WTC11 (cell line): ENCODE measurements at regions not wholly inside any gene's neighbourhood (a gene's known extent, or its start where the extent isn't known, plus 50 kb on each side); places are given as distances from the start of the nearest gene placed in this dataset.

ENCODE experiments used
- ATAC-seq: fragments of 200-7000 bp; cut with Tn5 transposase; 2 replicates; pipeline ENCODE4 v1.10.0; 2021; ENCODE audit warnings: mild to moderate bottlenecking, moderate library complexity
- CTCF ChIA-PET: fragments of 300-600 bp; sonication (Branson Sonifier 250); formaldehyde crosslinking; loops from one replicate; lab custom pipeline; 2021; ENCODE audit warnings: antibody characterized with exemption; lab: Charles Lee
- POLR2A ChIA-PET: fragments of 350-600 bp; sonication (Branson Sonifier 250); formaldehyde crosslinking; loops from one replicate; lab custom pipeline; 2021; ENCODE audit warnings: antibody characterized with exemption; lab: Charles Lee
- DNase-seq: peaks from one replicate; pipeline ENCODE4 v3.0.0; 2021; ENCODE audit warnings: low spot score
- H3K27ac Mint-ChIP-seq: 2 replicates; pipeline ENCODE4 v1.8.0; 2021; ENCODE audit warnings: mixed read lengths
- H3K27me3 Mint-ChIP-seq: 2 replicates; pipeline ENCODE4 v1.8.0; 2021; ENCODE audit warnings: low read depth, mild to moderate bottlenecking, moderate library complexity, mixed read lengths
- H3K36me3 Mint-ChIP-seq: 2 replicates; pipeline ENCODE4 v1.8.0; 2021; ENCODE audit warnings: mixed read lengths
- H3K4me1 Mint-ChIP-seq: 2 replicates; pipeline ENCODE4 v1.8.0; 2022; ENCODE audit warnings: mixed read lengths
- H3K4me3 Mint-ChIP-seq: 2 replicates; pipeline ENCODE4 v1.8.0; 2021; ENCODE audit warnings: mild to moderate bottlenecking, moderate library complexity, mixed read lengths
- H3K9me3 Mint-ChIP-seq: 2 replicates; pipeline ENCODE4 v1.8.0; 2021; ENCODE audit warnings: mixed read lengths
- ARID4B ChIP-seq: sonication (generic); formaldehyde crosslinking; IDR thresholded peaks from 2 replicates; pipeline ENCODE4 v1.8.0; 2023; ENCODE audit warnings: missing genetic modification reagents, mild to moderate bottlenecking, borderline replicate concordance
- CDX4 ChIP-seq: fragments of 250-450 bp; sonication (Bioruptor Pico); IDR thresholded peaks from 2 replicates; pipeline ENCODE4 v1.9.0; 2021; ENCODE audit warnings: moderate library complexity, mild to moderate bottlenecking, inconsistent platforms, borderline replicate concordance
- CREM ChIP-seq: sonication (generic); formaldehyde crosslinking; IDR thresholded peaks from 2 replicates; pipeline ENCODE4 v1.8.1; 2022; ENCODE audit warnings: mild to moderate bottlenecking, missing genetic modification reagents, moderate library complexity
- EMX1 ChIP-seq: fragments of 250-450 bp; sonication (Bioruptor Pico); IDR thresholded peaks from 2 replicates; pipeline ENCODE4 v1.8.0; 2021; ENCODE audit warnings: mild to moderate bottlenecking
- FOXP1 ChIP-seq: sonication (generic); formaldehyde crosslinking; IDR thresholded peaks from 2 replicates; pipeline ENCODE4 v1.8.0; 2022; ENCODE audit warnings: missing genetic modification reagents, mild to moderate bottlenecking, moderate library complexity, borderline replicate concordance
- GRHL2 ChIP-seq: fragments of 250-450 bp; sonication (Bioruptor Pico); IDR thresholded peaks from 2 replicates; pipeline ENCODE4 v1.8.0; 2022; ENCODE audit warnings: mild to moderate bottlenecking, moderate library complexity; ENCODE audit not compliant: insufficient replicate concordance, severe bottlenecking
- MXD4 ChIP-seq: fragments of 250-450 bp; sonication (Bioruptor Pico); IDR thresholded peaks from 2 replicates; pipeline ENCODE4 v1.8.0; 2021; ENCODE audit warnings: mild to moderate bottlenecking, moderate library complexity, borderline replicate concordance
- OVOL2 ChIP-seq: fragments of 250-450 bp; sonication (Bioruptor Pico); IDR thresholded peaks from 2 replicates; pipeline ENCODE4 v1.9.0; 2021; ENCODE audit warnings: mild to moderate bottlenecking, borderline replicate concordance
- PREB ChIP-seq: sonication (generic); formaldehyde crosslinking; IDR thresholded peaks from 2 replicates; pipeline ENCODE4 v1.8.1; 2022; ENCODE audit warnings: mild to moderate bottlenecking, missing genetic modification reagents, moderate library complexity, borderline replicate concordance
- SMAD3 ChIP-seq: sonication (generic); formaldehyde crosslinking; IDR thresholded peaks from 2 replicates; pipeline ENCODE4 v1.8.0; 2022; ENCODE audit warnings: missing genetic modification reagents, mild to moderate bottlenecking, borderline replicate concordance
- USF1 ChIP-seq: sonication (generic); formaldehyde crosslinking; IDR thresholded peaks from 2 replicates; pipeline ENCODE4 v1.8.0; 2022; ENCODE audit warnings: mild to moderate bottlenecking, missing genetic modification reagents
- ZMAT4 ChIP-seq: fragments of 250-450 bp; sonication (Bioruptor Pico); IDR thresholded peaks from 2 replicates; pipeline ENCODE4 v1.9.0; 2021; ENCODE audit warnings: mild to moderate bottlenecking
- ZNF532 ChIP-seq: fragments of 250-450 bp; sonication (Bioruptor Pico); IDR thresholded peaks from 2 replicates; pipeline ENCODE4 v1.9.0; 2021; ENCODE audit warnings: mild to moderate bottlenecking, borderline replicate concordance

GRCh38 chr16:6252541-6252940 is 1080.1 kb upstream of the RBFOX1 start:
- TF ChIP-seq ZMAT4 (CRISPR knock-in tag) (no peak), SMAD3 (CRISPR knock-in tag) (no peak), ARID4B (CRISPR knock-in tag) (no peak), CDX4 (CRISPR knock-in tag) (no peak), USF1 (CRISPR knock-in tag) (no peak), MXD4 (no peak), EMX1 (CRISPR knock-in tag) (no peak), ZNF532 (CRISPR knock-in tag) (no peak)
- DNase-seq (no peak), ATAC-seq (no peak)
- no peaks in the 10 kb centered on the region for H3K4me1 Mint-ChIP-seq
- POLR2A ChIA-PET: no interaction called here
- no peak overlapping the region for H3K27ac Mint-ChIP-seq
- peaks cover 5% of the 10 kb centered on the region for H3K27me3 Mint-ChIP-seq
- CTCF ChIA-PET: no interaction called here
- H3K9me3 Mint-ChIP-seq: peaks cover 90% of the 10 kb centered on the region
- peaks cover 85% of the 10 kb centered on the region for H3K36me3 Mint-ChIP-seq
- no peak overlapping the region for H3K4me3 Mint-ChIP-seq

- no peaks in the 10 kb centered on the region for H3K4me1 Mint-ChIP-seq
- ATAC-seq (no peak), DNase-seq (no peak)
- peaks cover 93% of the 10 kb centered on the region for H3K9me3 Mint-ChIP-seq
- no peak overlapping the region for H3K4me3 Mint-ChIP-seq
- TF ChIP-seq ZMAT4 (CRISPR knock-in tag) (no peak), OVOL2 (no peak), PREB (no peak), EMX1 (CRISPR knock-in tag) (no peak), GRHL2 (CRISPR knock-in tag) (no peak), FOXP1 (no peak), CREM (no peak)
- H3K27ac Mint-ChIP-seq: no peak overlapping the region
- CTCF ChIA-PET: no interaction called here
- peaks cover 85% of the 10 kb centered on the region for H3K36me3 Mint-ChIP-seq
- peaks cover 9% of the 10 kb centered on the region for H3K27me3 Mint-ChIP-seq
- POLR2A ChIA-PET: no interaction called here
Observed at GRCh38 chr16:6250511-6250910, 1082.1 kb upstream of the RBFOX1 start.
